Spleen (tissue), 11 donors: ENCODE measurements at regions not wholly inside any gene's neighbourhood (a gene's known extent, or its start where the extent isn't known, plus 50 kb on each side); places are given as distances from the start of the nearest gene placed in this dataset.

Experiments
- DNase-seq: peaks from one replicate; pipeline ENCODE4 v3.0.0-alpha.2; 2020
- H3K27ac ChIP-seq, 8 donors: fragments of 200-600 bp; sonication (generic) in 7 of 8; 1 replicate in 4 of 8; 2 replicates in 4 of 8; pipeline versions ENCODE4 v1.5.0 to v1.8.0; 2016 to 2021; ENCODE audit warnings: inconsistent platforms in 4 of 8, mild to moderate bottlenecking in 4 of 8, moderate library complexity in 1 of 8
- H3K27me3 ChIP-seq, 7 donors: fragments of 200-600 bp; sonication (generic) in 6 of 7; replicated peaks in 1 of 7; 1 replicate in 4 of 7; 2 replicates in 3 of 7; pipeline versions ENCODE4 v1.5.0 to v1.8.0; 2016 to 2021; ENCODE audit warnings: inconsistent platforms in 3 of 7, mild to moderate bottlenecking in 1 of 7
- H3K36me3 ChIP-seq, 6 donors: fragments of 200-600 bp; sonication (generic) in 5 of 6; 1 replicate in 4 of 6; 2 replicates in 2 of 6; pipeline versions ENCODE4 v1.5.0 to v1.8.0; 2016 to 2021; ENCODE audit warnings: inconsistent platforms in 2 of 6
- H3K4me1 ChIP-seq, 6 donors: fragments of 200-600 bp; sonication (generic) in 5 of 6; 1 replicate in 3 of 6; 2 replicates in 3 of 6; pipeline versions ENCODE4 v1.5.0 to v1.8.0; 2016 to 2021; ENCODE audit warnings: inconsistent platforms in 3 of 6
- H3K4me3 ChIP-seq, 8 donors: fragments of 200-600 bp; sonication (generic) in 7 of 8; 1 replicate in 4 of 8; 2 replicates in 4 of 8; pipeline versions ENCODE4 v1.5.0 to v1.8.0; 2016 to 2021; ENCODE audit warnings: inconsistent platforms in 4 of 8, mild to moderate bottlenecking in 4 of 8, moderate library complexity in 2 of 8
- H3K9me3 ChIP-seq, 8 donors: fragments of 200-600 bp; sonication (generic) in 7 of 8; 1 replicate in 4 of 8; 2 replicates in 4 of 8; pipeline versions ENCODE4 v1.5.0 to v1.8.0; 2016 to 2021; ENCODE audit warnings: inconsistent platforms in 4 of 8
- CTCF ChIP-seq, 11 experiments: fragments of 200-600 bp in 7 of 11; fragments of 450-650 bp in 4 of 11; sonication (generic) in 4 of 11; IDR thresholded peaks in 8 of 11; conservative IDR thresholded peaks in 3 of 11; 1 replicate in 7 of 11; 2 replicates in 4 of 11; pipeline versions ENCODE4 v1.4.0 to v1.8.0; 2016 to 2021; ENCODE audit warnings: antibody characterized with exemption in 11 of 11, inconsistent platforms in 4 of 11, mild to moderate bottlenecking in 1 of 11
- POLR2A ChIP-seq, 3 donors: fragments of 450-650 bp; IDR thresholded peaks; one replicate each; pipeline ENCODE4 v1.5.1; 2017; ENCODE audit warnings: antibody characterized with exemption in 3 of 3, mild to moderate bottlenecking in 1 of 3
- POLR2AphosphoS5 ChIP-seq, 3 donors: sonication (generic); formaldehyde crosslinking; IDR thresholded peaks; one replicate each; pipeline ENCODE4 v1.5.1; 2017; ENCODE audit warnings: antibody characterized with exemption in 3 of 3
- WGBS, 5 donors: extraction: QIAGEN DNeasy Blood & Tissue Kit in 3 of 5; methylation state at CpG; one replicate each; pipeline versions ENCODE4 v1.1.5 to v1.1.7; 2013 to 2018; 5-methylcytosine and 5-hydroxymethylcytosine counted together
- intact Hi-C: fragments of 100-400 bp; cut with DNase I; formaldehyde crosslinking; loops from one replicate; pipeline ENCODE4 v1.15.0; 2023; ENCODE audit warnings: low total_unique reads
- donor health status: healthy with polysubstance abuse.
- donor health status: DM: no; HTN: no; CAD: no; lungs with moderate emphysema.
- donor health status: DM: no; HTN: no; CAD: no.
- donor health status: Bipolar disorder and iron deficiency.
- donor health status: healthy.
- donor health status: DM: no; HTN: no; CAD: no.
- donor health status: DM: yes; HTN: yes; CAD: no.

GRCh38 chr14:96649327-96649601, 147.1 kb downstream of the PAPOLA start:
- H3K4me3 ChIP-seq: no peak overlapping the region
- H3K27ac ChIP-seq: no peak overlapping the region

GRCh38 chr14:96653597-96653996, 143.6 kb upstream of the VRK1 start:
- H3K27ac ChIP-seq: no peak overlapping the region
- intact Hi-C loops: no loop called here
- no peak for DNase-seq
- H3K27me3 ChIP-seq: peaks cover 0 to 12% (median 0%) of the 10 kb centered on the region in 7 donors
- H3K36me3 ChIP-seq: no peaks in the 10 kb centered on the region
- no peaks in the 10 kb centered on the region for H3K4me1 ChIP-seq
- H3K4me3 ChIP-seq: no peak overlapping the region
- H3K9me3 ChIP-seq: peaks cover 2 to 36% (median 29%) of the 10 kb centered on the region in 8 donors
- 93 to 97% (median 94%) methylated on average over 8 of the region's 8 CpGs for WGBS, 5 donors
- TF ChIP-seq POLR2A (IDR thresholded peaks at IDR 0.05) (no peak), POLR2AphosphoS5 (IDR thresholded peaks at IDR 0.05) (no peak), CTCF (IDR thresholded peaks at IDR 0.05 in 8 of 11, conservative IDR thresholded peaks at IDR 0.05 in 3 of 11) (no peak)

More at GRCh38 chr14:96649327-96649601, 147.1 kb downstream of the PAPOLA start:
- TF ChIP-seq CTCF (IDR thresholded peaks at IDR 0.05 in 8 of 11, conservative IDR thresholded peaks at IDR 0.05 in 3 of 11): no peak
- TF ChIP-seq POLR2A (IDR thresholded peaks at IDR 0.05): no peak
- TF ChIP-seq POLR2AphosphoS5 (IDR thresholded peaks at IDR 0.05): no peak
- Histone ChIP-seq H3K9me3 (peaks cover 3 to 29% (median 24%) of the 10 kb centered on the region in 8 donors), H3K27me3 (peaks cover 0 to 10% (median 0%) of the 10 kb centered on the region in 7 donors), H3K4me1 (no peaks in the 10 kb centered on the region), H3K36me3 (no peaks in the 10 kb centered on the region)
- DNase-seq: no peak
- intact Hi-C loops: no loop called here
- 70 to 84% (median 80%) methylated on average over 2 of the region's 2 CpGs for WGBS, 5 donors

- WGBS, 5 donors: 90 to 96% (median 92%) methylated on average over 4 of the region's 4 CpGs
- Histone ChIP-seq H3K27me3 (peaks cover 0 to 20% (median 0%) of the 10 kb centered on the region in 7 donors), H3K4me3 (no peak overlapping the region), H3K4me1 (no peaks in the 10 kb centered on the region), H3K27ac (no peak overlapping the region), H3K9me3 (peaks cover 2 to 30% (median 25%) of the 10 kb centered on the region in 8 donors), H3K36me3 (no peaks in the 10 kb centered on the region)
- no peak for DNase-seq
- TF ChIP-seq POLR2AphosphoS5 (IDR thresholded peaks at IDR 0.05) (no peak), POLR2A (IDR thresholded peaks at IDR 0.05) (no peak), CTCF (IDR thresholded peaks at IDR 0.05 in 8 of 11, conservative IDR thresholded peaks at IDR 0.05 in 3 of 11) (no peak)
- intact Hi-C loops: no loop called here
Measured at GRCh38 chr14:96658611-96659010, 138.6 kb upstream of the VRK1 start.

- Histone ChIP-seq H3K27me3 (peaks cover 0 to 21% (median 0%) of the 10 kb centered on the region in 7 donors), H3K36me3 (no peaks in the 10 kb centered on the region), H3K9me3 (peaks cover 2 to 30% (median 25%) of the 10 kb centered on the region in 8 donors), H3K27ac (no peak overlapping the region), H3K4me1 (no peaks in the 10 kb centered on the region), H3K4me3 (no peak overlapping the region)
- intact Hi-C loops: no loop called here
- DNase-seq: no peak
- WGBS, 5 donors: 18 to 46% (median 22%) methylated on average over 1 of the region's 1 CpG
- TF ChIP-seq POLR2AphosphoS5 (IDR thresholded peaks at IDR 0.05) (no peak), CTCF (IDR thresholded peaks at IDR 0.05 in 8 of 11, conservative IDR thresholded peaks at IDR 0.05 in 3 of 11) (no peak), POLR2A (IDR thresholded peaks at IDR 0.05) (no peak)
Measured at GRCh38 chr14:96660123-96660522, 137.1 kb upstream of the VRK1 start.
